Epidermal melanocyte (primary cell): ENCODE measurements at regions not wholly inside any gene's neighbourhood (a gene's known extent, or its start where the extent isn't known, plus 50 kb on each side); places are given as distances from the start of the nearest gene placed in this dataset.

Experiments used
- DNase-seq: peaks from one replicate; pipeline ENCODE4 v3.0.0; 2011; ENCODE audit warnings: low spot score; ENCODE audit not compliant: insufficient read length

DNA sequence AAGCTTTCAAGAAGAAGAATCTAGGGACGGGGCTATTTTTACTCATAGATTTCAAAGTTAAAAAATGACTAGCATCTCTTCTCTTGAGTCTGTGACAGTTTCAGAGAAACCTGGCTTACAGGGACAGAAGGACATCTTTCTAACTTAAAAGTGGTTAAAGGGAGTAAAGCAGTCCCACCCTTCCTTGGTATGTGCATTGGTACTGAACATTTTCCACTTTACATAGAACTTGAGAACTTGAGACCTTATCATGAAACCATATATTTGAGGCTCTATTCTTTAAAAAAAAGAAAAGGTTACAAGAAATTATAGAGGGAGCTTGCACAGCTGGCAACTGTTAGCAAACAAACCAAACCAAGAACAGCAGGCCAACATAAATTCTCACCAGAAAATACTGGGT lies 73.4 kb upstream of the GAREM1 start:
- DNase-seq = no peak

DNA sequence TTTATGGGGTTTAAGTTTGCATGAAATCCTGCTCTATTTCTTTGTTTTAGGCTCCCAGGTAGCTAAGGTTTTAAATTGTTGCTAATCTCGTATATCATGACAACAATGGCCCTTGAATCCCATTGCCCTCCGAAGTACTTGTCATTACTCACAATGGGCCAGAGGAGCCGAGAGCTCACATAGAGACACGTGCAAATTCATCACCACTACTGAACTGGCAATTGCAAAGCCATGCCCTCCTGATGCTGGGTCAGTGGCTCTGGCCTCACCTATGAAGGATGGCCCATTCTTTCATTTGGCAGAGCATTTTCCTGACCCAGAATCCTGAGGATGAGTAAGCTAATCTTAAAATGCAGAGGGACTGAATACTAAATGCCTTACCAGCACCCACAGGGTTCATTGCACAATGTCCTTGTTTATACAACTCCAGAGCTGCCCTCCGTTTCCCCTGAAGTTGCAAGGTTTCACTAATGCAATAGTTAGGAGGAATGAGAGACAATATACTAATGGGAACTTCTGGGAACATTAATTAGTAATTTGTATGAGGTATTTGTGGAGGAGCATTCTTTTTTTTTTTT lies 71.6 kb upstream of the GAREM1 start:
- DNase-seq = no peak

DNA sequence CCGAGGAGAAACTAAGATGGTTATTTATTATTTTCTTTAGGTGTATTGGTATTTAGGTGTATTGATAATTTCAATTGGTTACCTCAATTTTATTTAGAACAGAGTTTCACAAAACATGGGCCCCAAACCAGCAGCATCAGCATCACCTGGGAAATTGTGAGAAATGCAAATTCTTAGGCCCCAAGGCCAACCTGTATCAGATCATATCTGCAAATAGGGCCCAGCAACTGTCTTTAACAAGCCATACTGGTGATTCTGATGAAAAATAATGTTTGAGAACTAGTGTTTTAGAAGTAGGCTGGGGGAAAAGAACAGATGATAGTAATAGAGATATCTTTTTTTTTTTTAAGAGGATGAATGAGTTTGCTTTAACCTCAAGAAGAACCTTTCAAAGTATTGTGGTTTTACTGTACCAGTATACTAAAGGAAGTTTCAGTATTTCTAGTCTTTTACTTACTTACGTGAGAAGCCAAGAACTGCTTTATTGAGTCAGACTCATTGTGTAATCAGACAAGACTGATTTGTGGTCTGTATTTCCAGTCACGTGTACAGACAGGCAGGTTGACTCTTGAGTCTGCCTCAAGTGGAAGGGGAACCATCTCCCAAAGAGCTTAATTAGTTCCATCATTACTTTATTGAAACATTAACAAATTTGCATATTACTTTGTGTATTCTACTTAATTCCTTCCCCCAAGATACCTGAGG lies 60.4 kb upstream of the GAREM1 start:
- no peak for DNase-seq

DNA sequence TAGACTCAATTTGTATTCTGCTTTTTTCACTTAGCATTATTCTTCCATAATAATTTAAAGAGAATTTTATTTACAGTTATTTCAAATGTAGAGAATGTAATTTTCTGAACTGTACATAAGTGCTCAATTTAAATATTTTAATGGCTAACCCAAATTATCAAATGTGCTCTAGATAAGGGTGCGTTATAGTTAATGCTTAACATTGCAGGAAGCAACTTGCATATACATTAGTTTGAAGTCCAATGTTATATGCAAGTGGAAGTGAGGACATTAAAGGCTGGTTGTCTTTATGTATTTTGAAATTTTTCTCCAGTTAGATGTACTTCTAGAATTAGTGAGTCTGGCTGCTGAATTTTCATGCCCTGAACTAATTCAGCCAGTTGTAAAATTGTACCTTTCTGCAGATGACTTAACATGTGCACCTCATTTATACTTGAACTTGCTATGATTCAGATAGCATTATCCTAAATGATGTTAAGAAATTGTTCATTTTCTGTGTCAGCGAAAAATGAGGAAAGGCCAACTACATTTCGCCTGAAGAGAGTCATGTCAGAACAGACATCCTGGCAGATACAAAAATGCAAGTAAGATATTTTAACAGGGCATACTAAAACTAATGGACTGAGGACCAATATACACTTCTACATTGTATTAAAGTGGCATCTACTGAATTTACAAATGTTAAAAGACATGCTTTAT lies 59.2 kb upstream of the GAREM1 start:
- no peak for DNase-seq

DNA sequence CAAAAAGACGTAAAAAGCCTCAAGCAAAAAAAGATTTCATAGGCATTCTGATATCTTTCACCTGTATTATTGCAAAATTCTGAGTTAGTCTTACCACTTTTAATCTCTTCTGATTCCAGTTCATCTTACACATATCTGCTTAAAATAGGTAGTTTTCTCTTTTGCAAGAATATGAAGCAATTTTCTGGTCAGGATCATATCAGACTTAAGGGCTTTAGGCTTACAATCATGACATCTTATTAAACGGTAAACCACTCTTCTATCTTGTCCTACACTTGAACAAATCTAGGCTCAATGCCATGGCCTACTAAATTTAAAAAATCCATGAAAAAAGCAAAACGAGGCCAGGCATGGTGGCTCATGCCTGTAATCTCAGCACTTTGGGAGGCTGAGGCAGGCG lies 50.1 kb upstream of the GAREM1 start:
- no peak for DNase-seq
